GM12878 (cell line): ENCODE measurements at regions not wholly inside any gene's neighbourhood (a gene's known extent, or its start where the extent isn't known, plus 50 kb on each side); places are given as distances from the start of the nearest gene placed in this dataset.

Experiments
- ATF7 ChIP-seq: fragments of 450-650 bp; IDR thresholded peaks from 2 replicates; pipeline ENCODE4 v1.6.1; 2016; ENCODE audit warnings: low read depth, mild to moderate bottlenecking
- BACH1 ChIP-seq: fragments of 450-650 bp; IDR thresholded peaks from 2 replicates; pipeline ENCODE4 v1.6.1; 2017; ENCODE audit warnings: mild to moderate bottlenecking, borderline replicate concordance
- CBFB ChIP-seq: IDR thresholded peaks from 2 replicates; pipeline ENCODE4 v1.6.1; 2016; ENCODE audit warnings: antibody characterized with exemption, low read depth
- CBX5 ChIP-seq: sonication (generic); IDR thresholded peaks from 2 replicates; pipeline ENCODE4 v1.6.1; 2016; ENCODE audit warnings: low read depth, moderate library complexity, mild to moderate bottlenecking, inconsistent platforms
- CHD1 ChIP-seq: IDR thresholded peaks from 2 replicates; pipeline ENCODE4 v1.6.1; 2012; ENCODE audit warnings: low read depth, low read length, improper control_type of control experiment
- CREM ChIP-seq: IDR thresholded peaks from 2 replicates; pipeline ENCODE4 v1.6.1; 2014; ENCODE audit warnings: antibody characterized with exemption, low read depth
- FOS ChIP-seq: IDR thresholded peaks from 3 replicates; pipeline ENCODE4 v1.6.1; 2011; ENCODE audit warnings: borderline replicate concordance; ENCODE audit not compliant: insufficient read length; ENCODE audit errors: extremely low read depth
- FOXK2 ChIP-seq: fragments of 450-650 bp; IDR thresholded peaks from 2 replicates; pipeline ENCODE4 v1.6.1; 2017; ENCODE audit warnings: mild to moderate bottlenecking, moderate library complexity
- FOXM1 ChIP-seq: IDR thresholded peaks from 2 replicates; pipeline ENCODE4 v1.6.1; 2012; ENCODE audit warnings: low read depth, mild to moderate bottlenecking, inconsistent platforms, low read length, moderate library complexity
- GABPA ChIP-seq: IDR thresholded peaks from 2 replicates; pipeline ENCODE4 v1.6.1; 2014; ENCODE audit warnings: antibody characterized with exemption, low read depth, mild to moderate bottlenecking, inconsistent platforms
- HCFC1 ChIP-seq: fragments of 150-350 bp; IDR thresholded peaks from 2 replicates; pipeline ENCODE4 v1.6.1; 2014; ENCODE audit warnings: low read length
- IKZF2 ChIP-seq, 2 experiments: fragments of 450-650 bp; IDR thresholded peaks; 2 replicates each; pipeline ENCODE4 v1.6.1; 2017; ENCODE audit warnings: mild to moderate bottlenecking in 2 of 2, moderate library complexity in 2 of 2
- IRF4 ChIP-seq: IDR thresholded peaks from 2 replicates; pipeline ENCODE4 v1.6.1; 2011; ENCODE audit warnings: low read depth, low read length
- JUNB ChIP-seq: IDR thresholded peaks from 2 replicates; pipeline ENCODE4 v1.6.1; 2016; ENCODE audit warnings: antibody characterized with exemption, mild to moderate bottlenecking
- KLF5 ChIP-seq: fragments of 450-650 bp; IDR thresholded peaks from 2 replicates; pipeline ENCODE4 v1.6.1; 2014; ENCODE audit warnings: mild to moderate bottlenecking; ENCODE audit not compliant: partially characterized antibody
- MTA2 ChIP-seq: fragments of 450-650 bp; IDR thresholded peaks from 2 replicates; pipeline ENCODE4 v1.6.1; 2016; ENCODE audit warnings: low read depth, mild to moderate bottlenecking, moderate library complexity
- NFIC ChIP-seq: IDR thresholded peaks from 2 replicates; pipeline ENCODE4 v1.6.1; 2012; ENCODE audit warnings: low read depth, mild to moderate bottlenecking, inconsistent platforms, low read length, moderate library complexity
- NFXL1 ChIP-seq: fragments of 450-650 bp; IDR thresholded peaks from 2 replicates; pipeline ENCODE4 v1.6.1; 2017; ENCODE audit warnings: antibody characterized with exemption, mild to moderate bottlenecking, borderline replicate concordance
- PAX5 ChIP-seq: IDR thresholded peaks from 2 replicates; pipeline ENCODE4 v1.6.1; 2011; ENCODE audit warnings: low read depth, low read length, borderline replicate concordance
- PAX8 ChIP-seq: fragments of 450-650 bp; IDR thresholded peaks from 2 replicates; pipeline ENCODE4 v1.6.1; 2017; ENCODE audit warnings: mild to moderate bottlenecking, moderate library complexity
- POU2F2 ChIP-seq: IDR thresholded peaks from 3 replicates; pipeline ENCODE4 v1.6.1; 2011; ENCODE audit warnings: low read depth, mild to moderate bottlenecking, low read length, borderline replicate concordance
- RAD21 ChIP-seq: IDR thresholded peaks from 2 replicates; pipeline ENCODE4 v1.6.1; 2011; ENCODE audit warnings: mild to moderate bottlenecking, low read depth, low read length, moderate library complexity; ENCODE audit not compliant: insufficient read depth
- STAT3 ChIP-seq: IDR thresholded peaks from 2 replicates; pipeline ENCODE4 v1.6.1; 2011; ENCODE audit warnings: low read depth, low read length, improper control_type of control experiment
- ZNF384 ChIP-seq: IDR thresholded peaks from 2 replicates; pipeline ENCODE4 v1.6.1; 2012; ENCODE audit warnings: low read depth, mild to moderate bottlenecking, low read length, improper control_type of control experiment, borderline replicate concordance
- TF ChIP-seq, protein P1 (sequence below): fragments of 450-650 bp; IDR thresholded peaks from 2 replicates; pipeline ENCODE4 v1.6.1; 2017; ENCODE audit warnings: borderline replicate concordance
- TF ChIP-seq, protein P2 (sequence below): fragments of 450-650 bp; IDR thresholded peaks from 2 replicates; pipeline ENCODE4 v1.6.1; 2016; ENCODE audit warnings: mild to moderate bottlenecking
- TF ChIP-seq, protein P3 (sequence below): IDR thresholded peaks from 2 replicates; pipeline ENCODE4 v1.6.1; 2011; ENCODE audit warnings: low read depth, low read length, improper control_type of control experiment, borderline replicate concordance
- TF ChIP-seq, protein P4 (sequence below): fragments of 450-650 bp; formaldehyde crosslinking; IDR thresholded peaks from 2 replicates; pipeline ENCODE4 v1.5.0; 2022; ENCODE audit warnings: mild to moderate bottlenecking, missing genetic modification characterization

GRCh38 chr1:185636848-185637247 is 97.3 kb upstream of the HMCN1 start (continued):
- TF ChIP-seq, protein P1, sequence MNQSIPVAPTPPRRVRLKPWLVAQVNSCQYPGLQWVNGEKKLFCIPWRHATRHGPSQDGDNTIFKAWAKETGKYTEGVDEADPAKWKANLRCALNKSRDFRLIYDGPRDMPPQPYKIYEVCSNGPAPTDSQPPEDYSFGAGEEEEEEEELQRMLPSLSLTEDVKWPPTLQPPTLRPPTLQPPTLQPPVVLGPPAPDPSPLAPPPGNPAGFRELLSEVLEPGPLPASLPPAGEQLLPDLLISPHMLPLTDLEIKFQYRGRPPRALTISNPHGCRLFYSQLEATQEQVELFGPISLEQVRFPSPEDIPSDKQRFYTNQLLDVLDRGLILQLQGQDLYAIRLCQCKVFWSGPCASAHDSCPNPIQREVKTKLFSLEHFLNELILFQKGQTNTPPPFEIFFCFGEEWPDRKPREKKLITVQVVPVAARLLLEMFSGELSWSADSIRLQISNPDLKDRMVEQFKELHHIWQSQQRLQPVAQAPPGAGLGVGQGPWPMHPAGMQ, result no peak
- TF ChIP-seq CBX5 (peak; percentile 85; the same call in 1 of the 2 replicates), RAD21 (no peak), STAT3 (0 out of 2 replicates have a peak, but pooled peaks have one; percentile 51), CBFB (peak; percentile 89), JUNB (peak; percentile 98), KLF5 (peak; percentile 59), HCFC1 (no peak), FOXK2 (no peak), CREM (peak; percentile 93), FOXM1 (peak; percentile 96), FOS (no peak), MTA2 (peak; percentile 85), IRF4 (peak; percentile 99), IKZF2 (IDR thresholded peaks at IDR 0.05) (peak; percentile 90 to 96), PAX5 (peak; percentile 94; the same call in 1 of the 2 replicates), NFXL1 (no peak), PAX8 (no peak), BACH1 (0 out of 2 replicates have a peak, but pooled peaks have one; percentile 51), POU2F2 (peak; percentile 72; the same call in 2 of the 3 replicates), ZNF384 (no peak; the same call in 1 of the 2 replicates), NFIC (peak; percentile 97), ATF7 (peak; percentile 78; the same call in 1 of the 2 replicates), CHD1 (no peak), GABPA (peak; percentile 65; the same call in 1 of the 2 replicates)
- TF ChIP-seq, protein P2, sequence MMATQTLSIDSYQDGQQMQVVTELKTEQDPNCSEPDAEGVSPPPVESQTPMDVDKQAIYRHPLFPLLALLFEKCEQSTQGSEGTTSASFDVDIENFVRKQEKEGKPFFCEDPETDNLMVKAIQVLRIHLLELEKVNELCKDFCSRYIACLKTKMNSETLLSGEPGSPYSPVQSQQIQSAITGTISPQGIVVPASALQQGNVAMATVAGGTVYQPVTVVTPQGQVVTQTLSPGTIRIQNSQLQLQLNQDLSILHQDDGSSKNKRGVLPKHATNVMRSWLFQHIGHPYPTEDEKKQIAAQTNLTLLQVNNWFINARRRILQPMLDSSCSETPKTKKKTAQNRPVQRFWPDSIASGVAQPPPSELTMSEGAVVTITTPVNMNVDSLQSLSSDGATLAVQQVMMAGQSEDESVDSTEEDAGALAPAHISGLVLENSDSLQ, result peak; percentile 64
- TF ChIP-seq, protein P3, sequence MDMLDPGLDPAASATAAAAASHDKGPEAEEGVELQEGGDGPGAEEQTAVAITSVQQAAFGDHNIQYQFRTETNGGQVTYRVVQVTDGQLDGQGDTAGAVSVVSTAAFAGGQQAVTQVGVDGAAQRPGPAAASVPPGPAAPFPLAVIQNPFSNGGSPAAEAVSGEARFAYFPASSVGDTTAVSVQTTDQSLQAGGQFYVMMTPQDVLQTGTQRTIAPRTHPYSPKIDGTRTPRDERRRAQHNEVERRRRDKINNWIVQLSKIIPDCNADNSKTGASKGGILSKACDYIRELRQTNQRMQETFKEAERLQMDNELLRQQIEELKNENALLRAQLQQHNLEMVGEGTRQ, result no peak
- TF ChIP-seq, protein P4, sequence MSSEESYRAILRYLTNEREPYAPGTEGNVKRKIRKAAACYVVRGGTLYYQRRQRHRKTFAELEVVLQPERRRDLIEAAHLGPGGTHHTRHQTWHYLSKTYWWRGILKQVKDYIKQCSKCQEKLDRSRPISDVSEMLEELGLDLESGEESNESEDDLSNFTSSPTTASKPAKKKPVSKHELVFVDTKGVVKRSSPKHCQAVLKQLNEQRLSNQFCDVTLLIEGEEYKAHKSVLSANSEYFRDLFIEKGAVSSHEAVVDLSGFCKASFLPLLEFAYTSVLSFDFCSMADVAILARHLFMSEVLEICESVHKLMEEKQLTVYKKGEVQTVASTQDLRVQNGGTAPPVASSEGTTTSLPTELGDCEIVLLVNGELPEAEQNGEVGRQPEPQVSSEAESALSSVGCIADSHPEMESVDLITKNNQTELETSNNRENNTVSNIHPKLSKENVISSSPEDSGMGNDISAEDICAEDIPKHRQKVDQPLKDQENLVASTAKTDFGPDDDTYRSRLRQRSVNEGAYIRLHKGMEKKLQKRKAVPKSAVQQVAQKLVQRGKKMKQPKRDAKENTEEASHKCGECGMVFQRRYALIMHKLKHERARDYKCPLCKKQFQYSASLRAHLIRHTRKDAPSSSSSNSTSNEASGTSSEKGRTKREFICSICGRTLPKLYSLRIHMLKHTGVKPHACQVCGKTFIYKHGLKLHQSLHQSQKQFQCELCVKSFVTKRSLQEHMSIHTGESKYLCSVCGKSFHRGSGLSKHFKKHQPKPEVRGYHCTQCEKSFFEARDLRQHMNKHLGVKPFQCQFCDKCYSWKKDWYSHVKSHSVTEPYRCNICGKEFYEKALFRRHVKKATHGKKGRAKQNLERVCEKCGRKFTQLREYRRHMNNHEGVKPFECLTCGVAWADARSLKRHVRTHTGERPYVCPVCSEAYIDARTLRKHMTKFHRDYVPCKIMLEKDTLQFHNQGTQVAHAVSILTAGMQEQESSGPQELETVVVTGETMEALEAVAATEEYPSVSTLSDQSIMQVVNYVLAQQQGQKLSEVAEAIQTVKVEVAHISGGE (CRISPR knock-in tag), result no peak
